ENCODE measurements at regions not wholly inside any gene's neighbourhood (a gene's known extent, or its start where the extent isn't known, plus 50 kb on each side); places are given as distances from the start of the nearest gene placed in this dataset.

DNA sequence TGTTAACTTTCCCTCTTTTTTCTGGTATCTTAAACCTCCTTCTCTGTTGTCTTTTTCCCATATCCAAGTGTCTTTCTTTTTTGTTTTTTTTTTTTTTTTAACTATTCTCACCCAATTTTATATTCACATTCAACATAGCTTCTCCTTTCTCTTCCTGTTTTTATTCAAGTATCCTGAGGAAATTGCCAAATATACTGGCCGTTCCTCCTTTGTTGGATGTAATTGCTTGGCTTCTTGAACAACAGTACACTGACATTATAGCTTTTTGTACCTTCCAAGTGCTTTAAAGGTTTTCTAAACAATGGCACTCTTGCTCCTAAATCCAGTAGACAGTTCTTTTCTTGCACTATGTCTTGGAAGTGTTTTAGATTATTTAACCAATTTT, 1146.8 kb downstream of the MAT2B start:
- DNase-seq: no peak

DNA sequence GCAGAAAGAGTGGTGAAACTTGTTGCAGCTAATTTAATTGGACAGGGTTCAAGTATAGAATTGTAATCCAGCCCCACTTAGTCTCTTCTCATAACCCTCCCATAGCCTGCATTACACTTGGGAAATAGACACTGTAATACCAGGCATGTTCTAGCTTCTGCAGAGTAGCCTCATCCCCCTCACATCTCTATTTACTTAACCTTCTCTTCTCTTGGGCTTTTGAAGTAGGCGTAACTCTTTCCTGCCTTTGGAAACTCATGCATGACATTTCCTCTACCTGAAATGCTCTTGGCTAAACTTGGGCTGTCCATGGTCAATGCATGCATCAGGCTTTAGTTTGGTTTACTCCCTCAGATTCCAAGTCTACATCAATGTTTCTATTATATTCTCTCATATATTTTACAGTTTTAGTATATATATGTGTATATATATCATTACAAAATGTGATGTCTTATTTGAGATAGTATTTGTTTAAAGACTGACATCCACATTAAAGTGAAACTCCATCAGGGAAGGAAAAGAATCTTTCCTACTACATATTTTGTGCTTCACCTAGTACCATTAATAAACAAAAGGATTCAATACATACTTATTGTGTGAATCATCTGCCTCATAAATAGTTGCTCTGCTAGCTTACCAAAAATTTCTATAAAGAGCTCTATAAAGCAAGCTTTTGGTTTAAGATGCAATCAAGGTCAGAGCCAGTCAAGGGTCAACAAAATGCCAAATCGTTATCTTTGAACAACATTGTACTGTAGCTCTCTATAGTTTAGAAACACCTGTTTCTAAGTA, 1158.0 kb downstream of the MAT2B start:
- no peak for DNase-seq

DNA sequence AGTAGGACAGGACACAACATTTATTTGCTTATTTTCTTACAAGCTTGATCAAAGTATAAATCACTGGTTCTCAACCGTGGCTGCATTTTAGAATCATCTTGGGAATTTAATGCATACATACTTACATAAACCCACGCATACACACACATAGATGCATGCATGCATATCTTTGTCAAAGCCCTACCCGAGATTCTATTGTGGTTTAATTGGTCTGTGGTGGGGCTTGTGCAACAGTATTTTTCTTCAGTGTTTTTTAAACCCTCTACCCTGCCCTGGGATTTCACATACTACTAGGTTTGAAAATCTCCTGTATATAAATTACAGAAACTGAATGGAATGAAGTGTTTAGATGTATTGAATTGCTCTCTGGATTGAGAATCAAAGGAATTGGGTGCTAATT, 1166.2 kb downstream of the MAT2B start:
- DNase-seq: no peak

DNA sequence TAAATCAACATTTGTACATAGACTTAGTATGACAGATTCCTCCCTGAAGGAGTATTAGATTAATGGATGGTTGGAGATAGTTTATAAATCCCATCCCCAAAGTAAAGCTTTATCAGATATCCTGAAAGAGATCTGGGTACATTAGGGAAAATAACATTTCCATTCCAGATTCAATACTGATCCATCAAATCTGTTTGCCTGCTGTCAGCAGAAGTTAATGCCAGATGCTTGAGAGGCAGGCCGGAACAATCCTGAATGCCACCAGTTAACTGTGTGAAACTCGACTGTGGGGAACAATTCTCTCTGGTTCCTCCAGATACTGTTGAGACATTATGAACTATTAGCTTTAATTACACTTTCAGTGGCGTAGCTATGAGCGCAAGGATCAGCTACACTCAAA, 1166.8 kb downstream of the MAT2B start:
- no peak for DNase-seq

DNA sequence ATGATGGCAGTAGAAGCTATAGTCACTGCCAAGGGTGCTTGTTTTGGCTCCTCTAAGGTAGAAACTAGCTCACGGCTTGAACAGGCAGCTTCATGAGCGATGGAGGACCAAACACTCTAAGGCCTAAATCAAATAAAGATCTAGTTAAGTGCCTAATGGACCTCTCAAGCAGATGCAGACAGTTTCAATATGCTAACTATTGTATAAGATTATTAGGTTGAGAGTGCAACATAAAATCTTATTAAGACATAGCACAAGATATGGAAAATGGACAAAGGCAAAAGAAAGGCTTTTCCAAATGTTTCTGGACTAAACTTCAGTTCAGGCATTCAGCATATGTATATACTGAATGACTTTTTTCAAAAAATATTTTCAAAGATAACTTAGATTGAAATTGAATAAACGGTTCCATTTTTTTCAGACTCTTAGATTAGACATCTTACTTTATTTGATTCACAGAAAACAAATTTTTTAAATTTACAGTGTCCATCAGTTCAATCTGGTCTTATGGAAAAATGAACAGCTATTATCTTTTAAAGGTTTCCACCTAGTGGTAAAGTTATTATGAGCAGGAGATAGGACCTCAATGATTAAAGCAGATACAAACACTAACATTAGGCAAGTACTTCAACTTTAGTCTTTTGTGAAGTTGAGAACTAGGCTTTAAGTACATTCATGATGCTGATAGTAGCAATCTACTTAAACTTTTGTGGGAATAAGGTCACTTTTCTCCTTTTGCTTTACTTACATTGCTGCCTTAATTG, 1167.7 kb downstream of the MAT2B start:
- no peak for DNase-seq

DNA sequence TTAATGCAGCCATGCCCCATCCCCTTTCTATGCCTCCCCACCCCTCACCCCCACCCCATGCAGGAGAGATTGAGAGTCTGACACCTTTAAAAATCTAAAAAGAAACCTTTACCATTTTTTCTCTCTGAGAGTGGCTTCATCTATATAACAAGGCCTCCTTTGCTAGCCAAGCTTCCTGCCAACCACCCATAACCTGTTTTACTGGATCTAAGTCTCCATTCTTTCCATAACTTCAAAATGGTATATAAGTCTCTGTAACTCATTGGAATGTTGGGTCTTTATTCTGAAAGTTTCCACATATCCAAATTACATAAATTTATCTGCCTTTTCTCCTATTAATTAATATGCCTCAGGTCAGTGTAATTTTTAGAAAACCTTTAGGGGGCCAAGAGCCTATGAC, 1174.0 kb downstream of the MAT2B start:
- no peak for DNase-seq

DNA sequence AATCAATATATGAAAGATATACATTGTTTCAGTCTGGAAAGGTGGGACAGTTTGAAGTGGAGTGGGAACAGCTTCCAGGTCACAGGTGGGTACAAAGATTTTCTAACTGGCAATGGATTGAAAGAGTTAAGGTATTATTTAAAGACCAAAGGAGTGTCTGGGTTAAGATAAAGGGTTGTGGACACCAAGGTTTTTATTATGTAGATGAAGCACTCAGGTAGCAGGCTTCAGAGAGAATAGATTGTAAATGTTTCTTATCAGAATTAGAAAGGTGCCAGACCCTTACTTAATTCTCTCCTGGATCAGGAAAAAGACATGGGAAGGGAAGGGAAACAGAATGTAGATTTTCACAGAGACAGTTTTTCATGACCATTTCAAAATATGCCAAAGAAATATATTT, 1174.8 kb downstream of the MAT2B start:
- DNase-seq: no peak

DNA sequence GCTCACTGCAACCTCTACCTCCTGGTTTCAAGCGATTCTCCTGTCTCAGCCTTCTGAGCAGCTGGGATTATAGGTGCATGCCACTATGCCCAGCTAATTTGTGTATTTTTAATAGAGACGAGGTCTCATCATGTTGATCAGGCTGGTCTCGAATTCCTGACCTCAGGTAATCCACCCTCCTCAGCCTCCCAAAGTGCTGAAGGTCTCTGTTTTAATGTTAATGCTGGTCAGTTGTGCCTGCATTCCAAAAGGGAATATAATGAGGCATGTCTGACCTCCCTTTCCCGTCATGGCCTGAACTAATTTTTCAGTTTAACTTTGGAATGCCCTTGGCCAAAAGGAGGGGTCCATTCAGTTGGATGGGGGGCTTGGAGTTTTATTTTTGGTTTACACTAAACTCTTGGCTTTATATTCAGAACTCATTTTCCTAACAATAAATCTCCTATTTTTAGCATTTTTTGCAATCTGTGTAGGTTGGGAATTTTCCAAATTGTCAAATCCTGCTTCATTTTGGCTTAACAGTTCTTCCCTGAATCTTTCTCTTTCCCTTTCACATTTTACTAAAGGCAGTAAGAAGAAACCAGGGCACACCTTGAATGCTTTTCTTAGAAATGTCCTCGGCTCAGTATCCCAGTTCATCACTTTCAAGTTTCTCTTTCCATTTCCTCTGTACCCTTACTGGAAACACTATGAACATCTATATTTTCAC, 1175.5 kb downstream of the MAT2B start:
- DNase-seq: no peak

DNA sequence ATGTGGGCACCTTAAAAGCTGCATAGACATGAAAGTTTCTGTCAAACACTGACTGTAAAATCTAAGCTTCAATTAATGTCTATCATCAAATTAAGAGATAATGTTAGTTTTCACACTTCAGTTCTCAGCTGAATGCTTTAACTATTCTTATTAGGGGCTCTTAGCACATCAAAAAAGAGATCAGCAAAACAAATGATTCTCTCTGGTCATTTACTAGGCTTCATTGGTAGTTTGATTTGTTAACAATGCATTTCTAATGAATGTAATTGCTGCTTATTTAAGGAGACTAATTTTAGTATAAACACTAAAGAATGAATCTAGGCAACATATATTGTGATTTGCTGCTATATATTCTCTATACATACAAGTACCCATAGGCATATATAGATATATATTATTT, 1182.0 kb downstream of the MAT2B start:
- DNase-seq: no peak

DNA sequence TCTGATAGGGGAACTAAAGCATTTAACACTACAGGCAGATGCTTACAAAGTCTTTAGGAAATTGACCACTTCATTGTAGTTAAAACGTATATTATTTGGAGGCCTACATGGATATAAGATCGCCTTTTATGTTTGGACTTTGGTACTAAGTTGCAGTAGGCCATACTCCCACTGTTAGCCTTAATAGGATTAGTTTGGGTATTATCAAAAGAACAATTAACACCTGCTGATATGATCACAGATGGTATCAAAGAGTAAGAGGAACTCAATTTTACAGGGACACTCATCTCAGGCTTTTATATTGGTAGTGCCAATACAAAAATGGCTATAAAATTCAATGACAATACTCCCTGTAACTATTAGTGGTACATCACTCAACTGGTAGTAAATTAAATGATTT, 1183.0 kb downstream of the MAT2B start:
- DNase-seq: no peak

DNA sequence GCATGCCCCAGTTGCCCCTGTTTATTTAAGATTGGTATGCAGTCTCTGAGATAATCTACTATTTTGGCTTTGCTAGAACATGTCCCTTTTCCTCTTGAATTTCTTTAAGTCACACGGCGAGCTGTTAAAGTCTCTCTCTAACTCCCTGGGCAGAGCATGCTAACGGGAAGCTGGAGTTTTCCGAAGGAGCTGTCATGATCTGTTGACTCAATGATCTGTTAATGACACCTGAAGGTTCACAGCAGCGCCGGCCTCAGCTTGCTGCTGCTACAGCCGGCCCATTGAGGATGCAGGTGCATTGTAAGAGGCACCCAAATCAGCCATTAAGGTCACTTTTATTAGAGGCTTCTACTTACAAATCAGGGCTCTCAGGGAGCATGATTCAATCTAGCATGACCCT, 1203.4 kb downstream of the MAT2B start:
- DNase-seq: no peak

DNA sequence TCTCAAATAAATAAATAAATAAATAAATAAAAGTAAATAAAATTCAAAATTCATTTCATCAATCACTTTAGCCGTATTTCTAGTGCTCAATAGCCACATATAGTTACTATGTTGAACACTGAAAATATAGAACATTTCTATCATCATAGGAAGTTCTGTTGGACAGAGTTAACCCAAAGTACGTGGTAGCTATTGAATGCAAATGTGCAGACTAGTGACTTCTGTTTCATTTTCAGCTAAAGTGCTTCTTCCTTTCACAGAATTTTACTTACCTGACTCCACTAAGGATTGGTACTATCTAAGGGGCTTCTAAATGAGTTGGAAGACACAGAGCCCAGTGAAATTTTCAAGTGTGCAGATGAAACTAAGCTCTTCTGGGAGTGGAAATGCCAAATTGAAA, 1208.3 kb downstream of the MAT2B start:
- no peak for DNase-seq

DNA sequence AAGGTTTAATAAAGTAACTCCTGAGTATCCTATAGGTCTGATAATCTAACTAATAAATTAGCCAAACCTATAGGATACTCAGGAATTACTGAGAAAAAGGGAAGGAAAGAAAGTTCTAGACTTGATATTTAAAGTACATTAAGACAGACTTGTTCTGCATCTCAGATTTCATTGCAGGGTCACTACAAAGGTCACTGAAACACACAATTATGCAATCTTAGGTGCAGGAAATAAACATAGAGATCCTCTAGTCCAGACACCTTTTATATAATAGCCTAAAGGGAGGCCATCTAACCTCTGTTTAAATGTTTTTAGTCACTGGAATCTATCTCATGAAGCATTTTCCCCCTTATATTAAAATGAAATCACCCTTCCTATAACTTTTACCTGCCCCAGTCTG, 1215.7 kb downstream of the MAT2B start:
- DNase-seq: no peak

DNA sequence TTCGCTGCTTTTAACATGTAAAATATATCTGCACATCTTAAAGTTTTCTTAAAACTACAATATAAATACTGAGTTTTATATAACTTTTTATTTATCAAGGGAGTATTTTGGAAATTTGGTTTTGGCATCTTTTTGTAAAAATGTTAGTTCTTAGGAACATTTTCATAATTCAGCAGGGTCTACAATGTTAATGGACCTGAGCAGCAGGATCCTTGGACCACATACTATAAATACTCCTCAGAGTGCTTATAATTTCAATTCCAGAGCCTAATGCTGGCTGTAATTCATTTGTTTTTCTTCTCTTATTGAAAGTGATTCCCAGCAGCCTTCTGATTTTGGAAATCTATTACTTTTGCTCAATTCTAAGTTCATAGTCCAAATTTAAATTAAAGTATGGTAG, 1216.2 kb downstream of the MAT2B start:
- DNase-seq: no peak

DNA sequence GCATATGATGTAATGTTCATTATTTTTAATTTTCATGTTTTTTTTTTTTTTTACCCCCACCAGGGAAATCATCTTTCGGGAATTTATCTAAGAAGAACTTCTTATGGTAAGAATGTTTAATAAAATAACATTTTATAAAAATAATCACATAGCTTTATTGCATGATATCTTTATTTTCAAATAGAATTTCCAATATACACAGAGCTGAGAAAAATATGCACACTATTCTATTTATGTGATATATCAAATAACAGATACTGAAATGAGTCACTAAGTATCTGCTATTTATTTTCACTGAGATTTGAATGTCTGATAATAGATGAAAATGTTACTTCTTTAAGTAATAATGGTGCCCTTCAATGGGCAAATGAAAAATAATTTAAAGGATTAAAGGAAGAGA, 1217.3 kb downstream of the MAT2B start:
- DNase-seq: no peak

DNA sequence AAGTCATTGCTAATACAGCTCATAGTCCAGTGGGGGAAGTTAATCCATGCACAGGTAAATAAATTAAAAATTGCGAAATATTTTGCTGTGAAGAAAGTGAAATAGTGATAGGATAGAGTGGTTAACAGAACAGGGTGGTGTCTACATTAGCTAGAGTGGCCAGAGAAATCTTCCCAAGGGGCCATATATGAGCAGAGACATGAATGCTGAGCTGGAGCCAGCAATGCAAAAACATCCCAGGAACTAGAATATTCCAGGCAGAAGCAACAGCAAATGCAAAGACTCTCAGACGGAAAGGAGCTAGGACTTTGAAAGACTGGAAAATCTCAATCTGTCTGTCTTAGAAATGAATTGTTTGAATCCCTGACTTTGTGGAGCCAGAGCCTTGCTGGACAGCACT, 1221.6 kb downstream of the MAT2B start:
- no peak for DNase-seq

DNA sequence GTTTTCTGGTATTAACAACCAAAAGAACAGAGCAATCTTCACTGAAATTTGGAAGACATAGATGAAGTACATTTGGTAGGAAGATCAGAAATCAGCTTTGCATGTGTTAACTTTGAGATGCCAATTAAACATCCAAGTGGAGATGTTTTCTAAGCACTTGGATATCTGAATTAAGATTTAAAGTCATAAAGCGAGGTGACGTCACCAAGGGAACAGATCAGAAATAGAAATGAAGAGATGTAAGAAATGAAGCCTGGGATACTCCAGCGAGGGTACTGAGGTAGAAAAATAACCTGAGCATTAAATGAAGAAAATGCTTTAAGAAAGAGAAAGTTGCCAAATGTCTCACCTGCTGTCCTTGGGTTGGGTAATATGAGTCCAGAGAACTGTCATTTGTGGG, 1223.3 kb downstream of the MAT2B start:
- no peak for DNase-seq

DNA sequence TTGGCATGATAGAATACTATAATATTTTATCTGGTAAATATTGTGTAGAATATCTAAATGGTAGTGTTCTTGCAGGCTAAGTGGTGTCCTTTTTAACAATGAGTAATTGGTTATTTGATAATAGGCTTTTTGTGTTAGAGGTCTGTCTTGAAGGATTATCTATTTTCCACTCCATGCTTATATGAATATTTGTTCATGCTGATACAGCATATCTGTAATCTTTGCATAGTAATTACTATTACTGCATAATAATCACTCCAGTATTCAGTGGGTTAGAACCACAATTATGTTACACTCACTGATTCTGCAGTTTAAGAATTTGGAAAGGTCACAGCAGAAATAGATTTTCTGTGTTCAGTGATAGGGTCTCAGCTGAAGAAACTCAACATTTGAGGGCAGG, 1229.9 kb downstream of the MAT2B start:
- DNase-seq: no peak

DNA sequence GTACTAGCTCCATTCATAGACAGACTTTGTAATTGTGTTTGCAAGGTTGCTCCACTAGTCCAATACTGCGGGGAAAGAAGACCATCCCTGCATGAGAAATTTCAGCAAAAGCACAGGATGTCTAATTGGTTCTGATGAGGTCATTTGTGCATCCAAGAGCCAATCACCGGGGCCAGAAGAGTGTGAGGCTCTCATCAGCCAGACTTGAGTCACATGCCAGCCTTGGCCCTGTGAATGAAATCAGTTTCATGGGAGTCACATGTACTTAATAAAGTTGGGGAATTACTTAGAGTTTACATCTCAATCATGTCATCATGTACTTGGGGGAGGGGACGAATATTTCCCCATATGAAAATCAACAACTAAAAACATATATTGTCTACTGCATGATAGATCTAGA, 1236.0 kb downstream of the MAT2B start:
- DNase-seq: no peak

DNA sequence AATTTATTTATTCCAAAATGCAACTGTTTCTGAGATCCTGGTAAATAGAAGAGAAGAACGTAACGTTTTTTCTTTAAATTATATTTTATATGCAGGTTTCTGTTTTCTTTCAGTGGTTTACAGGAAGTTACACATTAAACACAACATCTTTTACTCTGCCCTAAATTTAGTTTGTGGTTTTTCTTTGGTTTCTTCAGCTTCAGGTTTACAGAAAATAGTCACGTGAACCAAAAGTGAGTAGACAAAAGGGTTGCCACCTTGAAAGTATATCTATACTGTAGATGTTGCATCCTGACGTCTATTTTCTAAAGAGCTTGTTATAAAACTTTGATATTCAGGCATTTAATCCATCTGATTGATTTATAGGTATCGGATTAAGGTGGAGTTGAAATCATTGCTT, 1236.6 kb downstream of the MAT2B start:
- no peak for DNase-seq

DNA sequence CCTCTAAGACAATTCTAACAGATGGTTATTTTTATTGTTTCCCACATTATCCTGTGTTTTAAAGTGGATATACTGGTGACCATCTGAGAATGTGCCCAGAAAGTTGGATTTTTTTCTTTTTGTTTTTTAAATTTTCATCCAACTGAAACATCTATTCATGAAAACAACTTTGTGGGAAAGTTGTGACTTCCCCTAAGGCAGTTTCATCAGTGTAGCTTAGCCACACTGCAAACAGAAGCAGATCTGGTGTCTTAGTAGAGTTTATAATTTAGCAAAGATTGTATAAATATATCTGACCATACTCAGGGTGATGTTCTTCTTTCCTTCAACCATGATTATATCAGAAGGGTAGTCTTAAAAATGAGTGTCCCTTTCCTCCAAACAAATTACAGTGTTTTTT, 1241.3 kb downstream of the MAT2B start:
- no peak for DNase-seq

DNA sequence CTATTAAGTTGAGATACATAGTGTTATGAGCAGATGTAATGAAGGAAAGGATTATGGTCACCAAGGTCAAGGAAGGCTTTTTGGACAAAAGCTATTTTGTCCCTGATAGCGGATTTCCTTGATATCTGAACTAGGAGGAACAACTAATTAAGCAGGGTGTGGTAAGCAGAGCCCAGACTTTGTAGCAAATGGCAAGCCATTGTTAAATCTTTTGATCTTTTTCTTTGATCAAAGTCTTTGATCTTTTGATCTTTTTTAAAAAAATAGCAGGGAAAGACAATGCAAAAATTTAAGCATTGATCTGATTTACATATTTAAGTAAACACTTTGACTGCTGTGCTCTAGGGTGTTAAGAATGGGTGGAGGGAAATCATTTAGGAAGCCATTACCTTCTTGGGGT, 1242.0 kb downstream of the MAT2B start:
- DNase-seq: no peak

DNA sequence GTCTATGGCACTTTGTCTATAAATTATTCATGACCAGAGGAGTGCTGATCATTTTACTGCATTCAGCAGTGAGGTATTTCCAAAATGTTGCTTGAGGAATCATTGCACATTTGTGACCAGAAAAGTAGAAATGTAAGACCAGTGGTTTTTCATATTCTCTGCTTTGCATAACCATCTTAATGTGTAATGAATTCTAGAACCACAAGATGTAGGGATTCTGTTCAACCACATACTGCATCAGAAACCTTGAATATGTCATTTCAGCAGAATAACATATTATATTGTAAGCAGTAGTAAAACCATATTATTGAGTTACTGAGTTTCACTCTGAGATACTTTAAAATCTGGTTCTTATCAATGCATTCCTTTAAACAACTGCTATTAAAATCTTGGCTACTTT, 1243.4 kb downstream of the MAT2B start:
- no peak for DNase-seq

DNA sequence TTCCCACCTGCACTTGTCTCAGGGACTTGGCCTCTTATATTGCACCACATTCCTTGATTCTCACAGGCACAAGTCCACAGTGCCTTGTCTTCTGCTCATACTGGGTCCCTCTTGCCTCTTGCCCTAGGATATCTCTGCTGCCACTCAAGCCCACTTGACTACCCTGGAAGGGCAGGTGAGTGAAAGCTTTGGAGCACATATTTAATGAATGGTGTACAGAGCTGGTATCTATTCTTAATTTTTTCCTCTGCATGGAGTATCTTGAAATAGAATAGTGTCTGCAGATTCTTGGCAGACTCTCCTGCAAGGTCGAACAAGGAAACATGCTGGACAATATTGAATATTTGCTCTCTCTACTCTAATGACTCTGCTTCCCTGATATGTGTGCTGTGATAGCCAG, 1248.0 kb downstream of the MAT2B start:
- DNase-seq: no peak

Measured in NCI-H1048 (cell line).